ENCODE measurements at regions not wholly inside any gene's neighbourhood (a gene's known extent, or its start where the extent isn't known, plus 50 kb on each side); places are given as distances from the start of the nearest gene placed in this dataset.

DNA sequence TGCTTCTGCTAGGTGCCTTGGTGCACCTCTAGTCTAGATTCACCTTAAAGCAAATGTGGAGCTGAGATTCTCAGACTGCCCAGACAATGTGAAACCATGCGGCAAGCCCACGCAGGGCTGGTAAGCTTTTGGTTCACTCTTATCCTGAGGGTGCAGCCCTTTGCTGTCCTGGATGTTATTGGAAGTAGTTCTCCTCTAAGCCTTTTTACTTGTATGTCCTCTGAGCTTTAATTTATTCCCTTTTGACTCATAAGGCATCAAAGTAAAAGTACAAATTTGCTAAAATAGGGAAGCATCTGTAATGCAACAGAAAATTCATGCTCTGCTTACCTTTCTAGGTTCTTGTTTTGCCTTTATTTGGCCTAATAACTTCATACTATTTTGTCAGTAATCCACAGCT, 186.8 kb downstream of the MACC1 start:
- TF ChIP-seq, protein P1, sequence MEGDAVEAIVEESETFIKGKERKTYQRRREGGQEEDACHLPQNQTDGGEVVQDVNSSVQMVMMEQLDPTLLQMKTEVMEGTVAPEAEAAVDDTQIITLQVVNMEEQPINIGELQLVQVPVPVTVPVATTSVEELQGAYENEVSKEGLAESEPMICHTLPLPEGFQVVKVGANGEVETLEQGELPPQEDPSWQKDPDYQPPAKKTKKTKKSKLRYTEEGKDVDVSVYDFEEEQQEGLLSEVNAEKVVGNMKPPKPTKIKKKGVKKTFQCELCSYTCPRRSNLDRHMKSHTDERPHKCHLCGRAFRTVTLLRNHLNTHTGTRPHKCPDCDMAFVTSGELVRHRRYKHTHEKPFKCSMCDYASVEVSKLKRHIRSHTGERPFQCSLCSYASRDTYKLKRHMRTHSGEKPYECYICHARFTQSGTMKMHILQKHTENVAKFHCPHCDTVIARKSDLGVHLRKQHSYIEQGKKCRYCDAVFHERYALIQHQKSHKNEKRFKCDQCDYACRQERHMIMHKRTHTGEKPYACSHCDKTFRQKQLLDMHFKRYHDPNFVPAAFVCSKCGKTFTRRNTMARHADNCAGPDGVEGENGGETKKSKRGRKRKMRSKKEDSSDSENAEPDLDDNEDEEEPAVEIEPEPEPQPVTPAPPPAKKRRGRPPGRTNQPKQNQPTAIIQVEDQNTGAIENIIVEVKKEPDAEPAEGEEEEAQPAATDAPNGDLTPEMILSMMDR (IDR thresholded peaks at IDR 0.05; ENCODE audit: poor library complexity, severe bottlenecking): no peak
- no peak for TF ChIP-seq RAD21 (conservative IDR thresholded peaks at IDR 0.05)

Data from neural cell (in vitro differentiated cells).